Lower lobe of right lung (tissue), 2 donors: ENCODE measurements at regions not wholly inside any gene's neighbourhood (a gene's known extent, or its start where the extent isn't known, plus 50 kb on each side); places are given as distances from the start of the nearest gene placed in this dataset.
"Not testable (repeated sequence)": the region's sequence is repeated elsewhere in the genome, so short reads cannot be mapped to it uniquely, and the experiment has no call there.

Experiments
- ATAC-seq, 2 donors: fragments of 200-7000 bp; cut with Tn5 transposase; one replicate each; pipeline ENCODE4 v1.9.1; 2020 to 2022; ENCODE audit warnings: mild to moderate bottlenecking in 2 of 2, moderate library complexity in 2 of 2
- DNase-seq: peaks from one replicate; pipeline ENCODE4 v3.0.0-alpha.2; 2020
- H3K27ac ChIP-seq: fragments of 200-600 bp; one replicate; pipeline ENCODE4 v1.8.0; 2022
- H3K27me3 ChIP-seq: fragments of 200-600 bp; one replicate; pipeline ENCODE4 v1.8.0; 2022; ENCODE audit warnings: low read depth
- H3K36me3 ChIP-seq: fragments of 200-600 bp; one replicate; pipeline ENCODE4 v1.8.0; 2022; ENCODE audit warnings: mild to moderate bottlenecking
- H3K4me1 ChIP-seq: fragments of 200-600 bp; one replicate; pipeline ENCODE4 v1.8.0; 2022
- H3K4me3 ChIP-seq: fragments of 200-600 bp; one replicate; pipeline ENCODE4 v1.8.0; 2022; ENCODE audit warnings: mild to moderate bottlenecking
- H3K9me3 ChIP-seq: fragments of 200-600 bp; one replicate; pipeline ENCODE4 v1.8.0; 2022
- intact Hi-C: fragments of 100-400 bp; cut with DNase I; formaldehyde crosslinking; loops from one replicate; pipeline ENCODE4 v1.11.0; 2022
- TF ChIP-seq, protein P1 (sequence below): fragments of 200-600 bp; IDR thresholded peaks from one replicate; pipeline ENCODE4 v1.8.0; 2022; ENCODE audit warnings: antibody characterized with exemption, mild to moderate bottlenecking
- donor health status: DM: no; HTN: yes; CAD: no; lungs with severe emphysema.

- ATAC-seq (no peak), DNase-seq (no peak)
- Histone ChIP-seq H3K4me3 (no peak overlapping the region), H3K36me3 (no peaks in the 10 kb centered on the region), H3K27ac (no peak overlapping the region), H3K9me3 (no peaks in the 10 kb centered on the region), H3K4me1 (no peaks in the 10 kb centered on the region), H3K27me3 (no peaks in the 10 kb centered on the region)
- intact Hi-C loops: no loop called here
- TF ChIP-seq, protein P1, sequence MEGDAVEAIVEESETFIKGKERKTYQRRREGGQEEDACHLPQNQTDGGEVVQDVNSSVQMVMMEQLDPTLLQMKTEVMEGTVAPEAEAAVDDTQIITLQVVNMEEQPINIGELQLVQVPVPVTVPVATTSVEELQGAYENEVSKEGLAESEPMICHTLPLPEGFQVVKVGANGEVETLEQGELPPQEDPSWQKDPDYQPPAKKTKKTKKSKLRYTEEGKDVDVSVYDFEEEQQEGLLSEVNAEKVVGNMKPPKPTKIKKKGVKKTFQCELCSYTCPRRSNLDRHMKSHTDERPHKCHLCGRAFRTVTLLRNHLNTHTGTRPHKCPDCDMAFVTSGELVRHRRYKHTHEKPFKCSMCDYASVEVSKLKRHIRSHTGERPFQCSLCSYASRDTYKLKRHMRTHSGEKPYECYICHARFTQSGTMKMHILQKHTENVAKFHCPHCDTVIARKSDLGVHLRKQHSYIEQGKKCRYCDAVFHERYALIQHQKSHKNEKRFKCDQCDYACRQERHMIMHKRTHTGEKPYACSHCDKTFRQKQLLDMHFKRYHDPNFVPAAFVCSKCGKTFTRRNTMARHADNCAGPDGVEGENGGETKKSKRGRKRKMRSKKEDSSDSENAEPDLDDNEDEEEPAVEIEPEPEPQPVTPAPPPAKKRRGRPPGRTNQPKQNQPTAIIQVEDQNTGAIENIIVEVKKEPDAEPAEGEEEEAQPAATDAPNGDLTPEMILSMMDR: no peak
These were observed 543.2 kb upstream of the B3GAT1 start for GRCh38 chr11:134955281-134955680.

- DNase-seq, intact Hi-C loops: not testable (repeated sequence)
These were observed 542.4 kb upstream of the B3GAT1 start for GRCh38 chr11:134954456-134954855.

GRCh38 chr11:134953417-134953970 is 541.5 kb upstream of the B3GAT1 start:
- H3K9me3 ChIP-seq, intact Hi-C loops, H3K27ac ChIP-seq, DNase-seq, H3K27me3 ChIP-seq, H3K4me3 ChIP-seq, H3K36me3 ChIP-seq, ATAC-seq, H3K4me1 ChIP-seq: not testable (repeated sequence)

More at GRCh38 chr11:134954456-134954855, 542.4 kb upstream of the B3GAT1 start:
- not testable (repeated sequence) for H3K27ac ChIP-seq, H3K36me3 ChIP-seq, H3K9me3 ChIP-seq, ATAC-seq, H3K27me3 ChIP-seq, H3K4me1 ChIP-seq, H3K4me3 ChIP-seq

GRCh38 chr11:134951305-134951700 is 539.3 kb upstream of the B3GAT1 start:
- intact Hi-C loops: no loop called here
- H3K27ac ChIP-seq: no peak overlapping the region
- ATAC-seq: no peak

DNA sequence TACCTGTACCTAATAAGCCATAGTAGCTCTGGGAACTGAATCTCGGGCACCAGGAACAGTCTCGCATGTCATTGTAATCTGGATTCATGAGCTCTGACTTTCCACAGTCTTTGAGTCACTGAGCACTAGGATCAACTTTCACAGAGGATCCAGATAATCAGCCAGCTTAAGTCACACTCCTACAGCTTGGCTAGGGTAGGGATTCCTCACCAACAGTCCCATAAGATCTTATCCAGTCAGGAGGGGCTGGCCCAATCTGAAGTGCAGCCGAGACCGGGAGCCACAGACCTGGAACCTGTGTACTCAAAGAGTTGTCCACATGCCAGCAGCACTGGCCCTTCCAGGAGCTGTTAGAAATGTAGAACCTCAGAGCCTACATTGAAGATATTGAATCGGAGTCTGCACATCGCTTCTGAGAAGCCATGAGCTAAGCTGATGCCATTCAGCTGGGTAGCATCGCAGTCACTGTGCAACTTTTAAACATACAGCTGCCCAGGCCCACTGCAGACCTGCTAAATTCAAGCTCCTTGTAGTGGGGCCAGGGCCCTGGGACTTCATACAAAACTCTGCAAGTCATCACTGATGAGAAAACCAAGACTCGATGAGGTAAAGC is 538.8 kb upstream of the B3GAT1 start:
- H3K9me3 ChIP-seq: no peaks in the 10 kb centered on the region
- TF ChIP-seq, protein P1: no peak
- no peak overlapping the region for H3K4me3 ChIP-seq
- H3K4me1 ChIP-seq: no peaks in the 10 kb centered on the region
- ATAC-seq (no peak), DNase-seq (no peak)
- intact Hi-C loops: no loop called here
- no peak overlapping the region for H3K27ac ChIP-seq
- H3K36me3 ChIP-seq: no peaks in the 10 kb centered on the region
- no peaks in the 10 kb centered on the region for H3K27me3 ChIP-seq

More at GRCh38 chr11:134951305-134951700, 539.3 kb upstream of the B3GAT1 start:
- Histone ChIP-seq H3K4me1 (no peaks in the 10 kb centered on the region), H3K4me3 (no peak overlapping the region), H3K36me3 (no peaks in the 10 kb centered on the region), H3K9me3 (no peaks in the 10 kb centered on the region), H3K27me3 (no peaks in the 10 kb centered on the region)
- TF ChIP-seq, protein P1: no peak
- DNase-seq: no peak

DNA sequence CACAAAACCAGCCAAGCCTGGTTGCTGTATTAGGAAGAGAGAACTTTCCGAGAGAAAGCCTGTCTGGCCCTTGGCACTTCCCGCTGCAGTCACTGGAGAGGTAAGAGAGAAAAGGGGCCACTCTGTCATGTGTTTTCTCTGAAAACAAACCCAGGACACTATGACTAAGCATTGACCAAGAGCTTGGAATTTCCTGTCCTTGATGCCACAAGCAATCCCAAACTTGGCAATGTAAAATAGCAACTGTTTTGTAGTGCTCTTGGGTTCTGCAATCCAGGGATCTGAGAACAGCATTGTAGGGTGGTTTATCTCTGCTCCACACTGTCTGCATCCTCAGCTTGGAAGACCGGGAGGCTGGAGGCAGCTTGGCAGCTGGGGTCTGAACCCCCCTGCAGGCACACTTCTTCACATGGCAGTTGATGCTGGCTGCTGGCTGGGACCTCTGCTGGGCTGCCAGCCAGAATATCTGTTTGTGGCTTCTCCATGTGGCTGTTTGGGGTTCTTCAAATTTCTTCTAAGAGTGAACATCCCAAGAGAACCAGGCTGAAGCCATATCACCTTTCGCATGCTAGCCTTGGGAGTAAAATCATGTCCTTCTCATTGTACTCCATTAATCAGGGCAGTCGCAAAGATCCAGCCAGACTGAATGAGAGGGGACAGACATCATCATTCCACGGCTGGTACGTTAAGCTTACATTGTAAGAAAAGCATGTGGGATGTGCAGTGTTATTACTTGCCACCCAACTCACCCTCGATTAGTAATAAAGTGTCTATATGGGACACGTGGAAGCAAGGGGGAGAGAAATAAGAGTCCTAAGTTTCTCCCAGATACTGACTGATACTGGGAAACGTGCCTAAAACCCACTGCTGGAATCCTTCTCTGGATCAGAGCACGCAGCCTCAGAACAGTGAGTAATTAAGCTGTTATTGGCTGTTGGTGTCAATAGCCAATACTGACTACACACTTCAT is 537.4 kb upstream of the B3GAT1 start:
- ATAC-seq: peak; percentile 37 to 56

More for the DNA sequence above, 537.4 kb upstream of the B3GAT1 start:
- no peaks in the 10 kb centered on the region for H3K27me3 ChIP-seq
- no peak for DNase-seq
- H3K4me1 ChIP-seq: no peaks in the 10 kb centered on the region
- no peak overlapping the region for H3K27ac ChIP-seq
- H3K4me3 ChIP-seq: no peak overlapping the region
- H3K36me3 ChIP-seq: no peaks in the 10 kb centered on the region
- H3K9me3 ChIP-seq: no peaks in the 10 kb centered on the region
- intact Hi-C loops: no loop called here
- TF ChIP-seq, protein P1: no peak
